Right lobe of liver (tissue), 4 donors: ENCODE measurements at regions not wholly inside any gene's neighbourhood (a gene's known extent, or its start where the extent isn't known, plus 50 kb on each side); places are given as distances from the start of the nearest gene placed in this dataset.

Experiments used
- POLR2A ChIP-seq: fragments of 450-650 bp; IDR thresholded peaks from one replicate; pipeline ENCODE4 v1.6.1; 2017; ENCODE audit warnings: antibody characterized with exemption, mild to moderate bottlenecking
- TF ChIP-seq, protein P1 (sequence below), 4 donors: fragments of 200-600 bp in 3 of 4; fragments of 450-650 bp in 1 of 4; IDR thresholded peaks; one replicate each; pipeline versions ENCODE4 v1.5.1 to v1.8.0; 2016 to 2022; ENCODE audit warnings: antibody characterized with exemption in 4 of 4, mild to moderate bottlenecking in 2 of 4
- donor health status: DM: no; HTN: no; CAD: no.
- donor health status: DM: no; HTN: no; CAD: no.
- donor health status: DM: no; HTN: yes; CAD: no.

DNA sequence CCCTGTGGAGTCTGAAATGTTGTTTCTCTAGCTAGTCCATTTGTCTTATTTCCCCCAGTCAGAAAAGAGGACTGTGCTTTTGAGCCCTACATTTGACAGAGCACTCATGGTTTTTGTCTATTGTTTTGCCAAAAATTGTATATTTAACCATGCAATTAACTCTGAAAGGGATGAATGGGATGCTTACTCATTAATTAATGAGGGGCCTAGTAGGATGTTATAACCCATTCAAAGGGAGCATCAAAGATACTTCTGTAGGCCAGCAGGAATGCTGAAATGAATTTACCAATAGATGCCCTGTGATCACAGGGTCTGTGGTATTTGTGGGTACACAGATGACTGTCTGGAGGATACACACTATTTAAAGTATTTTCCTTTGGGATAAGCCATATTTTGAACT is 147.7 kb downstream of the FCRL5 start:
- TF ChIP-seq, protein P1, sequence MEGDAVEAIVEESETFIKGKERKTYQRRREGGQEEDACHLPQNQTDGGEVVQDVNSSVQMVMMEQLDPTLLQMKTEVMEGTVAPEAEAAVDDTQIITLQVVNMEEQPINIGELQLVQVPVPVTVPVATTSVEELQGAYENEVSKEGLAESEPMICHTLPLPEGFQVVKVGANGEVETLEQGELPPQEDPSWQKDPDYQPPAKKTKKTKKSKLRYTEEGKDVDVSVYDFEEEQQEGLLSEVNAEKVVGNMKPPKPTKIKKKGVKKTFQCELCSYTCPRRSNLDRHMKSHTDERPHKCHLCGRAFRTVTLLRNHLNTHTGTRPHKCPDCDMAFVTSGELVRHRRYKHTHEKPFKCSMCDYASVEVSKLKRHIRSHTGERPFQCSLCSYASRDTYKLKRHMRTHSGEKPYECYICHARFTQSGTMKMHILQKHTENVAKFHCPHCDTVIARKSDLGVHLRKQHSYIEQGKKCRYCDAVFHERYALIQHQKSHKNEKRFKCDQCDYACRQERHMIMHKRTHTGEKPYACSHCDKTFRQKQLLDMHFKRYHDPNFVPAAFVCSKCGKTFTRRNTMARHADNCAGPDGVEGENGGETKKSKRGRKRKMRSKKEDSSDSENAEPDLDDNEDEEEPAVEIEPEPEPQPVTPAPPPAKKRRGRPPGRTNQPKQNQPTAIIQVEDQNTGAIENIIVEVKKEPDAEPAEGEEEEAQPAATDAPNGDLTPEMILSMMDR (IDR thresholded peaks at IDR 0.05), result no peak
- TF ChIP-seq POLR2A, result no peak
